ENCODE measurements at regions not wholly inside any gene's neighbourhood (a gene's known extent, or its start where the extent isn't known, plus 50 kb on each side); places are given as distances from the start of the nearest gene placed in this dataset.
A peak's percentile ranks its signal among the peaks of the same experiment; 100 is the strongest.

GRCh38 chr1:181918880-181919525 is 142.5 kb downstream of the ZNF648 start:
- TF ChIP-seq POLR2A (IDR thresholded peaks at IDR 0.05; ENCODE audit: extremely low read depth, insufficient read length) (no peak), MYC (IDR thresholded peaks at IDR 0.05; ENCODE audit: low read depth, low read length) (no peak), CTCF (IDR thresholded peaks at IDR 0.05; ENCODE audit: low read depth, low read length) (no peak), MAX (IDR thresholded peaks at IDR 0.05; ENCODE audit: low read depth, low read length) (no peak)
- no peak overlapping the region for H3K4me3 ChIP-seq (ENCODE audit: low read depth, low read length)
- DNase-seq (ENCODE audit: low read depth) = no peak

GRCh38 chr1:181911715-181912114 is 149.8 kb downstream of the ZNF648 start:
- no peak for DNase-seq (ENCODE audit: low read depth)
- TF ChIP-seq POLR2A (IDR thresholded peaks at IDR 0.05; ENCODE audit: extremely low read depth, insufficient read length) (no peak), MYC (IDR thresholded peaks at IDR 0.05; ENCODE audit: low read depth, low read length) (no peak), CTCF (IDR thresholded peaks at IDR 0.05; ENCODE audit: low read depth, low read length) (no peak), MAX (IDR thresholded peaks at IDR 0.05; ENCODE audit: low read depth, low read length) (no peak)
- H3K4me3 ChIP-seq (ENCODE audit: low read depth, low read length) = no peak overlapping the region

GRCh38 chr1:181910905-181911304 is 150.6 kb downstream of the ZNF648 start:
- no peak overlapping the region for H3K4me3 ChIP-seq (ENCODE audit: low read depth, low read length)
- DNase-seq (ENCODE audit: low read depth) = peak; percentile 3
- TF ChIP-seq CTCF (IDR thresholded peaks at IDR 0.05; ENCODE audit: low read depth, low read length) (peak; percentile 18), MYC (IDR thresholded peaks at IDR 0.05; ENCODE audit: low read depth, low read length) (no peak)

GRCh38 chr1:181909010-181909409 is 152.5 kb downstream of the ZNF648 start:
- no peak for TF ChIP-seq MYC (IDR thresholded peaks at IDR 0.05; ENCODE audit: low read depth, low read length)
- TF ChIP-seq CTCF (IDR thresholded peaks at IDR 0.05; ENCODE audit: low read depth, low read length) = no peak
- TF ChIP-seq POLR2A (IDR thresholded peaks at IDR 0.05; ENCODE audit: extremely low read depth, insufficient read length) = no peak
- no peak for TF ChIP-seq MAX (IDR thresholded peaks at IDR 0.05; ENCODE audit: low read depth, low read length)
- DNase-seq (ENCODE audit: low read depth) = no peak
- no peak overlapping the region for H3K4me3 ChIP-seq (ENCODE audit: low read depth, low read length)

- DNase-seq (ENCODE audit: low read depth) = no peak
- TF ChIP-seq POLR2A (IDR thresholded peaks at IDR 0.05; ENCODE audit: extremely low read depth, insufficient read length) (no peak), MYC (IDR thresholded peaks at IDR 0.05; ENCODE audit: low read depth, low read length) (no peak), MAX (IDR thresholded peaks at IDR 0.05; ENCODE audit: low read depth, low read length) (no peak), CTCF (IDR thresholded peaks at IDR 0.05; ENCODE audit: low read depth, low read length) (no peak)
- H3K4me3 ChIP-seq (ENCODE audit: low read depth, low read length) = no peak overlapping the region
Measured at GRCh38 chr1:181906631-181907030, 154.9 kb downstream of the ZNF648 start.

Data from NB4 (cell line).